HG02610 (cell line): ENCODE measurements at regions not wholly inside any gene's neighbourhood (a gene's known extent, or its start where the extent isn't known, plus 50 kb on each side); places are given as distances from the start of the nearest gene placed in this dataset.
"Not testable (repeated sequence)": the region's sequence is repeated elsewhere in the genome, so short reads cannot be mapped to it uniquely, and the experiment has no call there.

Experiments
- ATAC-seq: cut with Tn5 transposase; IDR thresholded peaks from one replicate; pipeline ENCODE4 v1.9.1; 2021; ENCODE audit warnings: mild to moderate bottlenecking, moderate library complexity; ENCODE audit not compliant: unreplicated experiment

GRCh38 chr1:233722212-233722979 is 108.5 kb downstream of the KCNK1 start:
- no peak for ATAC-seq

GRCh38 chr1:233723387-233723786 is 109.5 kb downstream of the KCNK1 start:
- ATAC-seq = no peak

GRCh38 chr1:233724131-233724631 is 110.3 kb downstream of the KCNK1 start:
- not testable (repeated sequence) for ATAC-seq

- ATAC-seq = no peak
These were observed 111.5 kb downstream of the KCNK1 start for GRCh38 chr1:233725423-233725822.

GRCh38 chr1:233728721-233729120 is 114.8 kb downstream of the KCNK1 start:
- ATAC-seq = no peak

GRCh38 chr1:233730380-233730779 is 116.5 kb downstream of the KCNK1 start:
- ATAC-seq = no peak

GRCh38 chr1:233730809-233731208 is 116.9 kb downstream of the KCNK1 start:
- ATAC-seq = no peak

- ATAC-seq = no peak
These were observed 118.3 kb downstream of the KCNK1 start for GRCh38 chr1:233732206-233732605.

- no peak for ATAC-seq
These were observed 120.5 kb downstream of the KCNK1 start for GRCh38 chr1:233734456-233734855.

GRCh38 chr1:233735331-233735730 is 121.4 kb downstream of the KCNK1 start:
- ATAC-seq = no peak

- no peak for ATAC-seq
These were observed 121.9 kb downstream of the KCNK1 start for GRCh38 chr1:233735847-233736246.

- ATAC-seq = no peak
These were observed 123.4 kb downstream of the KCNK1 start for GRCh38 chr1:233737341-233737740.

GRCh38 chr1:233738396-233738795 is 124.5 kb downstream of the KCNK1 start:
- ATAC-seq = no peak

- ATAC-seq = no peak
These were observed 124.9 kb downstream of the KCNK1 start for GRCh38 chr1:233738850-233739249.

GRCh38 chr1:233744779-233745513 is 131.0 kb downstream of the KCNK1 start:
- ATAC-seq = no peak

- ATAC-seq = no peak
These were observed 136.2 kb downstream of the KCNK1 start for GRCh38 chr1:233750139-233750538.

GRCh38 chr1:233759665-233760064 is 144.8 kb upstream of the SLC35F3 start:
- ATAC-seq = no peak

- ATAC-seq = not testable (repeated sequence)
These were observed 140.2 kb upstream of the SLC35F3 start for GRCh38 chr1:233764304-233764703.

GRCh38 chr1:233777566-233777965 is 126.9 kb upstream of the SLC35F3 start:
- no peak for ATAC-seq

GRCh38 chr1:233780049-233780448 is 124.4 kb upstream of the SLC35F3 start:
- ATAC-seq = no peak

GRCh38 chr1:233782937-233783586 is 121.4 kb upstream of the SLC35F3 start:
- ATAC-seq = no peak

GRCh38 chr1:233787599-233787998 is 116.9 kb upstream of the SLC35F3 start:
- no peak for ATAC-seq
